Stimulated activated CD8-positive, alpha-beta memory T cell treated with anti-CD3 and anti-CD28 coated beads, Interleukin-15, amount 100 ng/mL, for 4 hours (primary cell): ENCODE measurements at regions not wholly inside any gene's neighbourhood (a gene's known extent, or its start where the extent isn't known, plus 50 kb on each side); places are given as distances from the start of the nearest gene placed in this dataset.

Source experiments
- DNase-seq, 2 donors: peaks; one replicate each; pipeline ENCODE4 v3.0.0-alpha.2; 2020; ENCODE audit warnings: low read depth in 2 of 2

GRCh38 chr13:21817878-21818277, 147.0 kb downstream of the FGF9 start:
- DNase-seq, result no peak

- no peak for DNase-seq
These were observed 151.2 kb downstream of the FGF9 start for GRCh38 chr13:21822029-21822428.

GRCh38 chr13:21823416-21823815, 152.5 kb downstream of the FGF9 start:
- DNase-seq, result no peak

DNA sequence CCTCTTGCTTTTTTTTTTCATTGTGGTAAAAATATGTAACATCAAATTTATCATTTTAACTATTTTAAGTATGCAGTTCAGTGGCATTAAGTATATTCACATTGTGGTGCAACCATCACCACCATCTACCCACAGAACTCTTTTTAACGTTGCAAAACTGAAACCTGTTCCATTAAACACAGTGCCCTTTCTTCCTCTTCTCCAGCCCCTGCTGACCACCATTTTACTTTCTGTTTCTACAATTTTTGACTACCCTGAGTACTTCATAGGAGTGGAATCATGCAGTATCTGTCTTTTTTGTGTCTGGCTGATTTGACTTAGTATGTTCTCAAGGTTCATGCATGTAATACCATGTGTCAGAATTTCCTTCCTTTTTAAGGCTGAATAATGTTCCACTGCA, 153.1 kb downstream of the FGF9 start:
- DNase-seq, result no peak

DNA sequence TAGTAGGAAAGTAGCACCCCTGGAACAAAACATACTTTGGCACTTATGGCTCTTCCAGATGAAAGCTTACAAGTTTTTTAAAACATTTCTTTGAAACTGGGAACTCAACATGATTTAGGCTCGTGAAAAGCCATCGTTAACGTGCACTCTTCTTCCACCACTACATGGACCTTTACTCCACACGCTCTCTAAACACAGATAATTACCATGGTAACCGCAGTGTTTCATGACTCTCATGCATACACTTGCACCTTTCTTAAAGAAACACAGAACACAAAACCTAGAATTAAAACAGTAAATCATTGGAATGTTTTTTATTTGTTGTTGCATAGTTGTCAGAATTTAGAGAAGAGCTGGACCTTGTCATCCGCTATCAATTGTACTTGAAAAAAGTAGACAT, 154.3 kb downstream of the FGF9 start:
- DNase-seq, result no peak

DNA sequence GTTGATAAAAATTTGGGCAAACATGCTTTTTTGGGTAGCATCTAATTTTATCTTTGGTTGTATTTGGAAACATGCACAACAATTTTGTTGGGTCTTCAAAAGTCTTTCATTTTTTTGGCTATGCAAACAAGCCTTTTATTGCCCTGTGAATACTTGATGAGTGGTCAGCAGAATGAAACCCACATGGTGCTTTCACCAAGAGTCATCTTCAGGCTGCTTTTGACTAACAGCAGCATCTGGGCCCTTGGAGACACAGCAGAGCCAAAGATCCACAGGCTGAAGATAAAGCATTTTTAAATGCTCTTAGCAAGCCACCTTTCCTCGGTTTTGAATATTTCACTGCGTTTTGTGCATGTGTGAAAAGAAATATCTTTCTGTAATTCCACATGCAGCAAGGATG, 154.9 kb downstream of the FGF9 start:
- no peak for DNase-seq

DNA sequence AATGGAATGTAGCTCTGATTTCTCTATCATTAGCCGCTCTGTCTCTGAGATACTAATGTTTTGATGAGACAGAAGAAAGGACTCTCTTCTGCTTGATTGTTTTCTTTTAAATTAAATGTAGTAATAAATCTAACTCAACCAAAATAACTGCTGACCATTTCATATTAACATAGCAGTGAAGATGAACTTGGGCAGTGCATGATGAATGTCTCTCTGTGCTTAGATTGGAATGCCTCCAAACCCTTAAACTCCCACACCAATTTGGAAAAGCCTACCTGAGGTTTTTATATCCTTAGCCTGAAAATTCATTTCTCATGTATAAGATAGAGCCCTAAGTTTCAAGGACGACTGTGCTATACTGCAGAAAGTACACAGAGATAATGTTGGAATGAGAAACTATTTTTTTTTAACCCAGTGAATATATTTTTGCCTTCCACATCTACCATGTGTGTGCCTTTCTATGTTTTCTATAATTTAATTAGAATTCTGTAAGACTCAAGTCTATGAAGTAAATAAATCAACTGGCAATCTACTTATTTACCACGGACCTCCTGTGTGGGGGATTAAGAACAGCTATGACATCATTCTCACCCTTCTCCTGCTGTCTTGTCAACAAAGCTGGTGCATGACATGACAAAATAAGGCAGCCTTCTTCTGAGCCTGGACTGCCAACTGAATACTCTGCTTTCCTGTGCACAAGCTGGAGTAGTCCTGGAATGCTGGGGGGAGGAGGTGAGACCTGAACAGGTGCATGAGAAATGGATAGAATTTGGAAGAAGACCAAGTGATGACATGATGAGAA, 155.5 kb downstream of the FGF9 start:
- DNase-seq, result no peak

GRCh38 chr13:21831654-21832324, 160.9 kb downstream of the FGF9 start:
- DNase-seq, result no peak

GRCh38 chr13:21833921-21834320, 163.0 kb downstream of the FGF9 start:
- no peak for DNase-seq

DNA sequence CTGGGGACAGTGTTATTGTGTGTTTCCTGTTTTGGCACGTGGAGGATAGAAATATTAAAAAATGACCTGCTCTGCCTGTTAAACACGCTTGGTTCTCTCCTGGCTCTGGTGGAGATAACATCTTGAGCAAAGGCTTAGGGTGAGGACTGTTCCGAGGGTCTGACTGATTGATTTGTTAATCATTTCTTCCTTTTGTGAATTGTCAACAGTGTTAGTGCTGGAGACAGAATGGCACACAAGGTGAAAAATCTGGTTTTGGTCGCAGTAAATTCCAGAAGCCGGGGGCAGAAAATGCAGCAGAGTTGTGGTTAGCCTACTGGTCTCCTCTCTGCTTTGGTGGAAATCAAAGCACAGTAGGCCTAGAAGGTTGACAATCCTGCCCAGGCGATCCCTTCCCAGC, 163.6 kb downstream of the FGF9 start:
- no peak for DNase-seq

GRCh38 chr13:21837288-21837687, 166.4 kb downstream of the FGF9 start:
- no peak for DNase-seq

- DNase-seq, result no peak
These were observed 167.1 kb downstream of the FGF9 start for GRCh38 chr13:21837841-21838551.

- DNase-seq, result no peak
These were observed 175.7 kb downstream of the FGF9 start for GRCh38 chr13:21846605-21847004.

DNA sequence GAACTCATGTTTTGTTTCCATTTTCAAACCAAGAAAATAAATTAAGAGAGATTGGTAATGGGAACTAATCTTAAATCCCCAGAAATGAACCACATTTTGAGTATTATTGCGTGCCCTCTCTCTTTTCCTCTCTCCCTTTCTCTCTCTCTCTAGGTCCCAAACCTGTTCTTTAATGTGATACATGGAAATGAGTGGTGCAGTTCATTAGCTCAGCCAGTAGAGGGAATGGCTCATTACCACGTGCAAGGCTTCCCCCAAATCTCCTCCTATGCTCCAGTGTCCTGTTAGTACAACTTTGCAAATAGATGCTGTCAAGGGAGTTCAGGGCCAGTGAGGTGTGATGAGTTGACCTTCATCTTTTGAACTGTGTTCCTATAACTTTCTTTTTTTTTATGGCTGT, 178.4 kb downstream of the FGF9 start:
- no peak for DNase-seq

- no peak for DNase-seq
These were observed 179.4 kb downstream of the FGF9 start for GRCh38 chr13:21850013-21851006.

- no peak for DNase-seq
These were observed 181.2 kb downstream of the FGF9 start for GRCh38 chr13:21852043-21852442.

DNA sequence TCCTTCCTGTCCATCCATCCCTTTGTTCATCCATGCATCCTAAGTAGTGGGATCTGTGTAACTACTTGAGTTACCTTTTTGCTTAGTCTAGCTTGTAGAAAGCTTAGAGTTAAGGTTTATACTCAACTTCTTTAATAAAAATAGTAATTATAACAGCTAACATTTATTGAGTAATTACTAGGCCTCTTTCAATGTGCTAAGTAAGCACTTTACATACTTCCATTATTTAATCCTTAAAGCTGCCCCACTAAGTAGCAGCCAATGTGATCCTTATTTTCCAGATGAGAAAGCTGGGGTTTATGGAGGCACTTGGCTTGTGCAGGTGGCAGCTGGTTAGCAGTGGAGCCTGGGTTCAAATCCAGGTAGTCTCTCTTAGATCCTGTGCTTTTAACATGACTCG, 182.9 kb downstream of the FGF9 start:
- no peak for DNase-seq

- no peak for DNase-seq
These were observed 197.9 kb downstream of the FGF9 start for GRCh38 chr13:21868823-21869222.

- no peak for DNase-seq
These were observed 200.5 kb downstream of the FGF9 start for GRCh38 chr13:21871382-21871781.

DNA sequence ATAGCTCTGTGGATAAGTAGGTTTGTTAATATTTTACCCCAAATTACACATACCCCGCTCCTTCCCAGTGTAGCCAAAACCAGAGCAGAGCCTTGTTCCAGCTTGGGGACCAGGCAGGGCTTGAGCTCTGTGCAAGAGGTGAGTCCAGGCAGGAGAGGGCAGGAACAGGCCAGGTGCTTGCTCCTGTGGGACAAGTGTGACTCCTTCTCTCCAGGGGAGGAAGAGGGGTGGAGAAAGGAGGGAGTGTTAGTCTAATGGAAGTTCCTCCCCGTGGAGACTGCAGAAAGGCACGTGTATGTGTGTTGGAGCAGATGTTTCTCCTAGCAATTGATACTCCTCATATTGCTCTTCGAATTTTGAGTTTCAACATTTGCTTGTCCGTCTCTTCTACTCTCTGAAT, 201.0 kb downstream of the FGF9 start:
- no peak for DNase-seq

GRCh38 chr13:21872795-21873194, 201.9 kb downstream of the FGF9 start:
- no peak for DNase-seq

DNA sequence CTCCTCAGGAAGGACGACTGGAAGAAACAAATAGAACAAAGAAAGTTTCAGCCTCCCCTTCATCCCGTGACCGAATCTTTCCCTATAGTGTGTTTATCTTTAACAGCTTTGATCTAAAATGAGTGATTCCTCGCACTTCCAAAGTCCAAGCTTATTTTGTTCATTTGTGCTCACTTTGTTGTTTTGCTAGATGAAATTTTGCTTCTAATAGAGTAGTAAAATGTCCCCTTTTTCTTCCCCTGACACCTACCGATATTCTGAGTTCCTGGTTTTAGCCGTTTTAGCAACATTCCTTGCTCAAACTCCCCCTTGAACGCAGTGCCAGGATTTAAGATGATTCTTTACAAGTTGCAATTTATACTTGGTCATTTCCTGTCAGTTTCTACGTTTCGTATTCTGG, 204.2 kb downstream of the FGF9 start:
- no peak for DNase-seq
